HG02623 (cell line): ENCODE measurements at regions not wholly inside any gene's neighbourhood (a gene's known extent, or its start where the extent isn't known, plus 50 kb on each side); places are given as distances from the start of the nearest gene placed in this dataset.

Experiments
- ATAC-seq: cut with Tn5 transposase; IDR thresholded peaks from one replicate; pipeline ENCODE4 v1.9.1; 2021; ENCODE audit warnings: moderate library complexity; ENCODE audit not compliant: unreplicated experiment

GRCh38 chr4:123455360-123455759 lies 58.8 kb downstream of the SPRY1 start:
- no peak for ATAC-seq

GRCh38 chr4:123462007-123462406 lies 65.4 kb downstream of the SPRY1 start:
- ATAC-seq = no peak

- no peak for ATAC-seq
Observed at GRCh38 chr4:123463869-123464268, 67.3 kb downstream of the SPRY1 start.

- no peak for ATAC-seq
Observed at GRCh38 chr4:123465416-123465815, 68.8 kb downstream of the SPRY1 start.

DNA sequence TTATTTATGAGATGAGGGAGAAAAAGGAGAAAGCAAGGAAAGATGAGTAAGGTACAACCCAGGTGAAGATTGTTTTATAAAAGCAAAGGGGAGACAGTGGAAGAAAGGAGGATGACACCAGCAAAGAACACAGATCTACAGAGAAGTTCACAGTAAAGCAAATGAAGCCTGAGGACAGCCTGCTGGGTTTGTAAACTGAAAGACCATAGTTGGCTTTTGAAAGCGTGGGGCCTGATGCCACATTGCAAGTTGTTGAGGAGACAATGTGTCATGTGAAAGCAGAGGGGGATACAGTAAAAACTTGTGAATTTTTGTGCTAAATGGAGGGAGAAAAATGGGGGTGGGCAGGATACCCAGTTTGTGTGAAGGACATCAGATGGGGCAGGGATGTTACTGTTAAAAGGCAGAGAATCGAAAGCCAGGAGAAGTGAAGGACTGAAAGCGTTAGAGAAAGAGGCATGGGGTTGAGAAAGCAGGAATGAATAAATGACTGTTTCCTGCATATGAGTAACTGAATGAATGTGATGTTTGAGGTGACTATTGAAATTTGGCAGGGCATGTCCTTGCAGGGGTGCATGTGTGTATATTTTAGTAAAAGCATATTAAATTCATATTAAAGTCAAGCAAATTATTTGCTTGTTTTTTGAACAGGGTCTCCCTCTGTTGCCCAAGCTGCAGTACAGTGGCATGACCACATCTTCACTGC lies 69.6 kb downstream of the SPRY1 start:
- no peak for ATAC-seq

- no peak for ATAC-seq
Observed at GRCh38 chr4:123468479-123469031, 72.0 kb downstream of the SPRY1 start.

DNA sequence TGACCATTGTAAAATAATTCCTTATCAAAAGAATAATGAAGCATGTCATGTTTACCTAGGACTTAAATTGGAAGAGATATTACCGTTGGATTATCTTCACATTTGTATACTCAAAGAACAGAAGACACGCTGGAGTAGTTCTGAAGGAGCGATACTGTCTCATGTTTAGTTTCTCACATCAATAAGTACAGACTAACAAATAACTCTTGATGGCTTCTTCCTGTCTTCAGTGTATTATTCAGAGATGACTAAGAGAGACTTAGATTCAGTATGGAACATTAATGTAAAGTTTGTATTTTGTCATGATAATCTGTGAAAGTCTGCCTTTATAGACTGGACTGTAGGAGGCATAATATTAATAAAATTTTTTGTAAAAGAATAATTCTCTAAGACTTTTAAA lies 72.7 kb downstream of the SPRY1 start:
- ATAC-seq = no peak

DNA sequence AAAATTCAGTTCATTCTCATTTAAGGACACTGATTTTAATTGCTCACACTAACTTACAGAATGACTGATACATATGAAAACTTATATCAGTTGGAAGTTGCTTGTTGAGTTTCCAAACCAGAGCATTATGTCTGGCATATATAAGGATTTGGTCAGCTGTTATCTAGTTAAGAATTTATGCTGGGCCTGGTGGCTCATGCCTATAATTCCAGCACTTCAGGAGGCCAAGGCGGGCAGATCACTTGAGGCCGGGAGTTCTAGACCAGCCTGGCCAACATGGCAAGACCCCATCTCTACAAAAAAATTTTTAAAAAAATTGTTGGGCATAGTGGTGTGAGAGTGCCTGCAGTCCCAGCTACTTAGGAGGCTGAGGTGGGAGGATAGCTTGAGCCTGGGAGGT lies 73.1 kb downstream of the SPRY1 start:
- ATAC-seq = no peak

DNA sequence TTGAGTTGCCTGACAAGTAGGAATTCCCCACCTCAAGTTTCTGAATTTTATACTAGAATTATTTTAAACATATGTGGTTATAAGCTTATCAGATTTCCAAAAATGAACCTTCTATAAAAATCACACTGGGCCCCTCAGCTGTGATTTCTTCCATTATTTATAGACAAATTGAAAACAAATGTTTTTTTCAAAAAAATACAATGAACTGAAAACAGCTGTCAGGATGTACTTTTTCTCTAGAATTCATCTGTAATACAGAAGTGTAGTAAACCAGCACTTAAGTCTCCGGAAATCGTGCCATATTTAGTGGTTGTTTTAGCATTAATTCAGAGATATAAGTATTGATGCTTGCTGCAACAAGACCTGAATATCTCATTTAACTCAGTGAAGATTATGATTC lies 74.0 kb downstream of the SPRY1 start:
- ATAC-seq = no peak

DNA sequence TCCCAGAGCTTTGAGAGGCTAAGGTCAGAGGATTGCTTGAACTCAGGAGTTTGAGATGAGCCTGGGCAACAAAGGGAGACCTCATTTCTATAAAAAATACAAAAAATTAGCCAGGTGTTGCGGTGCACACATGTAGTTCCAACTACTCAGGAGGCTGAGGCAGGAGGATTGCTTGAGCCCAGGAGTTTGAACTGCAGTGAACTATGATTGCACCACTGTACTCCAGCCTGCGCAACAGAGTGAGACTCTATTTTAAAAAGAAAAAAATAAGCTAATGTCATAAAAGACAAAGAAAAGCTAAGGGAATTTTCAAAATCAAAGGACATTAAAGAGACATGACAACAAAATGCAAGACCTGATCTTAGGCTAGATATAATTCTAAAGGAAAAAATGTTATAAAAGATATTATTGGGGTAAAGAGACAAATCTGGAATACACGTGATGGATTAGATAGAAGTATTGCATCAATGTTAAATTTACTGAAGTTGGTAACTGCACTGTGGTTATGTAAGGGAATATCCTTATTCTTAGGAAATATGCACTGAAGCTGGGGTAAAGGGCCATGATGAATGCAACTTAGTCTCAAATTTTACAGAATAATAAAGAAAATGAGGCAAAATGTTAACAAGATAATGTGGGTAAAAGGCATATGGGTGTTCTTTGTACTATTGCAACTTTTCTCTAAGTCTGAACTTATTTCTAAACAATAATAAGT lies 75.2 kb downstream of the SPRY1 start:
- no peak for ATAC-seq

DNA sequence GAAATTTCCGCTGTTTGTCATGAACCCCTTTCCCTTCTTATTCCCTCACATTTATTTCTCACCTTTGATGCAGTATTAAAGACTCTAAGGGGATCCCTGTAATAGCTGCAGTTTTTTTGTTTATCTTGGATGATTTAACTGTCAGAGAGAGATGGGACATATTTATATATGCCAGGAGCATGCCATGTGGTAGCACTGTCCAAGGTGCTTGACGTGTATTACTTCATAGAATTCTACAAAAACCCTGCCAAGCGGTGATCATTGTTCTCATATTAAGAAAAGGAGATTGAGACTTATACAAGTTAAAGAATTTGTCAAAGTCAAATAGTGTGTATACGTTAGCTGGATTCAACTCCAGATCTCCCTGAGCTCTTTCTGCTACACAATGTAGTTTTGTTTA lies 78.2 kb downstream of the SPRY1 start:
- no peak for ATAC-seq

DNA sequence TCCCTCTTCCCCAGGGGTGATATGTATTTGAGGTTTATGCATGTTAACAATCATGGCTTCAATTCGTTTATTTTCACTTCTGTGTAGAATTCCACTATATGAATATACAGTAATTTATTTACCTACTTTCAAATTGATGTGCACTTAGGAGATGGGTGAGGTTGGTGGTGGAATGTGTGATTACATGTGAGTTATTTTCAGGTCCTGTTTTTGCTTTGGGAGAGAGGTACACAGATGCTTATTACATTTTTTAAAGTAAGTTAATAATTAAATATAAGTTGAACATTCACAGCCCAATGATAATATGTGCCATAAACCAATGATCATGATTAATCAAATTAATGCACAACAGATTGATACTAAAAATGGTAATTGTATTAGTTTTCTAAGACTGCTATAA lies 79.5 kb downstream of the SPRY1 start:
- no peak for ATAC-seq

- no peak for ATAC-seq
Observed at GRCh38 chr4:123477711-123478209, 81.2 kb downstream of the SPRY1 start.

DNA sequence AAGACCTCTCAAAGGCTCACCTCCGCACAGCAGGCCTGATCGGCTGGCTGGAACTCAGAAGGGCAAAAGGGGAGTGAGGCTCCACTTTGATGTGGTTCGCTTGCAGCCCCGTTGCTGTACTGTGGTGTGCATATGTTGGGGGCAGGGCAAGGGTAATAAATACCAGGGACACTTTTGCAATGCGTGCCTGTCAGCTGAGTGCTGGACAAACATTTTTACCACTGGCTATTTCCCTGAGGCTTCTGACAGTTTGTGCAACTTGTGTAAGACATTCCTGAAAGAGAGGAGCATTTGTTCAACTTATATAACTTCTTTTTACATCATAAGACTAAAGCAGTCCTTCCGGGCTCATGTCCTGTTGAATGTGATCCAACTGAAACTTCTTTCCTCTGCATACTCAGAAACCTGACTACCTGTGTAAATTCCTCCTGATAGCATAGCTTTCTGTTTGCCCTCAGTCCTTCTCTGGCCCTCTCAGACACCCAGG lies 82.3 kb downstream of the SPRY1 start:
- ATAC-seq = no peak

- ATAC-seq = no peak
Observed at GRCh38 chr4:123479944-123480343, 83.3 kb downstream of the SPRY1 start.

DNA sequence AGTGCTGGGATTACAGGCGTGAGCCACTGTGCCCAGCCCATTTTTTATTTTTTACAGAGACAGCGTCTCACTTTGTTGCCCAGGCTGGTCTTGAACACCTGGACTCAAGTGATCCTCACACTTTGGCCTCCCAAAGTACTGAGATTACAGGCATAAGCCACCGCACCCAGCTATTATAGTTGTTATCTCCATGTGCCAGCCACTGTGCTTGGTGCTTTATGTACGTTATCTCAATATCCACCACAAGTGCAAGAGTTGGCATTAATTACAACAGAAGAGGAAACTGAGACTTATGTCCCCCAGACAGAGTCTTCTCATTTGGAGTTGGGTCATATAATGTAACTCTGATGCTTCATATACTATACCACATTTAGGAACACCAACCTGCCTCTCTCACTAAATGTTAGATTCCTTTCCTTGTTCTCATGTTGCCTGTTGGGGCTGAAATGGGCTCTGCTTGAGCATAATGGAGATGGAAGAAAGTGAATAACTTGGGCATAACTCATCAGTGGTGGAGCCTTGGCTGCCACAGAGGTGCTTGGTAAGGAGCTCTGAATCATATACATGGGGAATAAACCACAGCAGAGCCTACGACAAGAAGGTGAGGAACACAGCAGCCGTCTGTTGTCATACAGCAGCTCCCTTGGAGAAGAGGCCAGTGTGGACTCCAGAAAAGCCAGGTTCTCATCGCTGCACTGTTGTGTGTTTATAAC lies 84.3 kb downstream of the SPRY1 start:
- ATAC-seq = no peak

DNA sequence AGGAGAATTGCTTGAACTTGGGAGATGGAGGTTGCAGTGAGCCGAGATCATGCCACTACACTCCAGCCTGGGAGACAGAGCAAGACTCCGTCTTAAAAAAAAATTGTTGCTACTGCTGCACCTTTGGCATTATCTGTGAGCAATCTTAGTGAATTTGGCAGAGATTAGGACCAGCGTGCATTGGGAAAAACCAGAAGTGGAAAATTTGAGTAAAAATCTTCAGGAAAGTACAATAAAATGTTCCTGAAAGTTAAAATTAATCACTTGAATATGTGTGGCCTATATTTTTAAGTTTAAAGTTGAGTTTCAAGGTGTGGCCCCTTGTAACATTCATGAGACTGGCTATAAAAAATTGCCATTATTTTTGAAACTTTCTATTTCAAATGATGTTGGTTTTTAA lies 85.1 kb downstream of the SPRY1 start:
- ATAC-seq = no peak

DNA sequence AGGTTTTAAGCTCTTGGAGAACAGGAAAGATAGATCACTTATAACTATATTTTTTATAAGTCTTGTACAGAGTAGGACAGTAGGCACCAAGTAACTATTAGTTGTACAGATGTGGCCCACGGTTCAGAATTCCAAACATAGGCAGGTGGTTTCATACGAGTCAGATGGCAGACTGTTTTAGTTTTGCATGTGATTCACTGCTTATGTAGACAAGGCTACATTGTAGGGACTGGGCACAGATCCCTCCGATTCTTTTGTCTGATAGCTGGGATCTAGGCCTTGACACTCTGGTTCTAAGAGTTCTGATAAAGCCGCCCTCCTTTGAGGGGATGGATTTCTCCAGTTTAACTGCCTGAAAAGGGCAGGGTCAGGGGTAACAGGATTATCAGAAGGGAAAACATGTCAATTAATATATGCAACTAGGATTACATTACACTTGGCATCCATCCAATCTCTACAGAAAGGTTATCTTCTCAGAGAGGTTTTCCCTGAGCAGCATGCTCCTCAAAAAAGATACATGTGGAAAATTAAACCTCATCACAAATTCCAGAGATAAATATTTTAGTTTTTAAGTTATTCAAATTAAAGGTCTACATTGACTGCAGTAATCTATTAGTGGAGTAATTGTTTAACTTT lies 87.8 kb downstream of the SPRY1 start:
- ATAC-seq = no peak

- ATAC-seq = no peak
Observed at GRCh38 chr4:123485601-123486000, 89.0 kb downstream of the SPRY1 start.

- ATAC-seq = peak; percentile 65
Observed at GRCh38 chr4:123488916-123489315, 92.3 kb downstream of the SPRY1 start.

DNA sequence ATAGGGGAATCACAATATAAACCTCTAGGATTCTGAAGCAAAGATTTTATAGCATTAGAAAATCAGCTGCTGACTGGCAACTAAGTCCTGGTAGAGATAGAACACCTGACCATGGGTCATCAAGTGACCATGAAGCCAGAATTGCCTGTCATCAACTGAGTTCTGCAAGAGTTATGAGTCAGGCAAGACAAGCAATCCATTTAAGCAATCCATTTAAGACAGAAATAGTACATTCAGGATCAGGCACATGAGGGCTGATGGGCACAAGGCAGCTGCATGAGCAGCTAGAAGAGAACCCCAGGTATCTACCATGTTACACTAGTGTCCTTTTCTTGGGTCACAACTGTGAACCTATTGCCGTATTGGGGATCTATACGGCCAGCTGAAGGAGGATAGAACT lies 98.9 kb downstream of the SPRY1 start:
- ATAC-seq = no peak
